BLaER1 treated with 17β-estradiol and CSF1 and Interleukin-3, amounts not matched to agents 10 nM and 100 nM (cell line): ENCODE measurements at regions not wholly inside any gene's neighbourhood (a gene's known extent, or its start where the extent isn't known, plus 50 kb on each side); places are given as distances from the start of the nearest gene placed in this dataset.
A peak's percentile ranks its signal among the peaks of the same experiment; 100 is the strongest.
"Not testable (repeated sequence)": the region's sequence is repeated elsewhere in the genome, so short reads cannot be mapped to it uniquely, and the experiment has no call there.

ENCODE experiments used
- H3K27ac ChIP-seq, 11 experiments: shearing (Covaris generic); formaldehyde crosslinking; 2 replicates each; pipeline ENCODE4 v1.8.1; 2022
- H3K27me3 ChIP-seq, 11 experiments: shearing (Covaris generic); formaldehyde crosslinking; 2 replicates each; pipeline ENCODE4 v1.8.1; 2022
- H3K36me3 ChIP-seq, 11 experiments: shearing (Covaris generic); formaldehyde crosslinking; 2 replicates each; pipeline ENCODE4 v1.8.1; 2022
- H3K4me1 ChIP-seq, 10 experiments: shearing (Covaris generic); formaldehyde crosslinking; 2 replicates each; pipeline ENCODE4 v1.8.1; 2022
- H3K4me2 ChIP-seq, 11 experiments: shearing (Covaris generic); formaldehyde crosslinking; 2 replicates each; pipeline ENCODE4 v1.8.1; 2022
- H3K4me3 ChIP-seq, 10 experiments: shearing (Covaris generic); formaldehyde crosslinking; 2 replicates each; pipeline ENCODE4 v1.8.1; 2022
- H3K9ac ChIP-seq, 11 experiments: shearing (Covaris generic); formaldehyde crosslinking; 2 replicates each; pipeline ENCODE4 v1.8.1; 2022
- H3K9me3 ChIP-seq, 11 experiments: shearing (Covaris generic); formaldehyde crosslinking; replicated peaks in 1 of 11; 2 replicates each; pipeline ENCODE4 v1.8.1; 2022
- H4K20me1 ChIP-seq, 11 experiments: shearing (Covaris generic); formaldehyde crosslinking; 2 replicates each; pipeline ENCODE4 v1.8.1; 2022
- Cebpa-rat ChIP-seq, 11 experiments: shearing (Covaris generic); IDR thresholded peaks; 2 replicates each; pipeline ENCODE4 v1.8.1; 2022

- Histone ChIP-seq H3K4me3 (no peak overlapping the region), H3K9ac (no peak overlapping the region), H3K36me3 (no peaks in the 10 kb centered on the region), H3K9me3 (peaks cover 0 to 13% (median 9%) of the 10 kb centered on the region in 11 experiments; a peak in 14 of 22 replicates), H3K4me1 (no peaks in the 10 kb centered on the region), H3K27ac (no peak overlapping the region), H3K4me2 (no peak overlapping the region), H4K20me1 (no peaks in the 10 kb centered on the region), H3K27me3 (no peaks in the 10 kb centered on the region)
- no peak for TF ChIP-seq Cebpa-rat (IDR thresholded peaks at IDR 0.05)
These were observed 218.9 kb downstream of the USP22 start for GRCh38 chr17:20823905-20824304.

GRCh38 chr17:20825539-20825938 is 217.3 kb downstream of the USP22 start:
- Histone ChIP-seq H3K27ac (no peak overlapping the region), H3K4me2 (no peak overlapping the region), H3K36me3 (no peaks in the 10 kb centered on the region), H3K27me3 (no peaks in the 10 kb centered on the region), H3K9ac (no peak overlapping the region), H3K9me3 (peaks cover 0 to 13% (median 9%) of the 10 kb centered on the region in 11 experiments; a peak in 14 of 22 replicates), H4K20me1 (no peaks in the 10 kb centered on the region), H3K4me3 (no peak overlapping the region), H3K4me1 (no peaks in the 10 kb centered on the region)
- TF ChIP-seq Cebpa-rat (IDR thresholded peaks at IDR 0.05) = no peak

DNA sequence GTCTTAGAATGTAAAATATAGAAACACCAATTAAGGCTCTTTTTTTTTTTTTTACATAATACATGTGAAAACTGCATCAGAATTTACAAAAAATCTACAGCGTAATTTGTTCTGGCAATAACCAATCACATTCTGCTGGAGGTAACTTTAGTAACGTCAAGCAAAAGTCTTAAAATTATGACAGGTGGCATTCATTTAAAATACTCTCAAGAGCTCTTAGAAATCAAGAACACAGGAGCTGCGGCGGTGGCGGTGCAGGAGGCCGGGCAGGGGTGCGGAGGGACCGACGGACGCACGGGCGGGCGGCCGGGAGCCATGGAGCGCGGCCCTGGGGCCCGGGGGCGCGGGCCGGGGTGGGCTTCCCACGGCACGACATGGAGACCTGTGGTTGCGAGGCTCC is 202.4 kb downstream of the USP22 start:
- H3K27ac ChIP-seq, H3K27me3 ChIP-seq, H3K9ac ChIP-seq, H3K36me3 ChIP-seq, H3K4me3 ChIP-seq, H3K4me1 ChIP-seq, H4K20me1 ChIP-seq, H3K4me2 ChIP-seq: not testable (repeated sequence)
- H3K9me3 ChIP-seq = peaks cover 0 to 18% (median 0%) of the 10 kb centered on the region in 11 experiments; a peak in 4 of 22 replicates

DNA sequence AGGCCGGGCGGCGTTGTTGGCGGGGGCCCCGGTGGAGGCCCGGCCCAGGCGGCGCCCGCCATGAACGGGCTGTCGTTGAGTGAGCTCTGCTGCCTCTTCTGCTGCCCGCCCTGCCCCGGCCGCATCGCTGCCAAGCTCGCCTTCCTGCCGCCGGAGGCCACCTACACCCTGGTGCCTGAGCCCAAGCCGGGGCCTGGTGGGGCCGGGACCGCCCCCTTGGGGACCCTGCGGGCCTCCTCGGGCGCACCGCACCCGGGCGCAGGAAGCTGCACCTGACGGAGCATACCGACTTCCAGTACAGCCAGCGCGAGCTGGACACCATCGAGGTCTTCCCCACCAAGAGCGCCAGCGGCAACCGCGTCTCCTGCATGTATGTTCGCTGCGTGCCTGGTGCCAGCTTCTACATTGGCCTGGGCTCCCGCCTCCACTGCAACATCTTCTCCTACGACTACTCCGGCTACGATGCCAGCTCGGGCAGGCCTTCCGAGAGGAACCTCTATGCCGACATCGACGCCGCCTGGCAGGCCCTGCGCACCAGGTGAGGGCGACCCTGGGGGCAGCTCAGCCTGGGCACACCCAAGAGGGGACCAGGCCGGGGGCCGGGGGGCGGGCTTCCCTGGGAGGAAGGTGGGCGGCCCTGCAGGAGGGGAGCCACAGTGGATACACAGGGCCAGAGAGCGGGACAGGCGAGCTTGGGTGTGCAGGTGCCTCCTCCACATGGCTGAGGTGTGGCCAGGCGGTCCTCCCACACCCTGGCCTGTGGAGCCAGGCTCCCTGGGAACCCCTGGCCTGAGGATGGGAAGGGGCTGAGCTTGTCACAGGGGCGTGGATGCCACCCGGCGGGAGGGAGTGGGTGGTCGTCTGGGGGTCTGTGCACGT is 201.6 kb downstream of the USP22 start:
- not testable (repeated sequence) for H3K27ac ChIP-seq, H3K27me3 ChIP-seq, H3K4me1 ChIP-seq, H4K20me1 ChIP-seq, H3K9ac ChIP-seq, H3K36me3 ChIP-seq, H3K4me3 ChIP-seq, H3K4me2 ChIP-seq
- H3K9me3 ChIP-seq = peaks cover 0 to 18% (median 0%) of the 10 kb centered on the region in 11 experiments; a peak in 4 of 22 replicates

DNA sequence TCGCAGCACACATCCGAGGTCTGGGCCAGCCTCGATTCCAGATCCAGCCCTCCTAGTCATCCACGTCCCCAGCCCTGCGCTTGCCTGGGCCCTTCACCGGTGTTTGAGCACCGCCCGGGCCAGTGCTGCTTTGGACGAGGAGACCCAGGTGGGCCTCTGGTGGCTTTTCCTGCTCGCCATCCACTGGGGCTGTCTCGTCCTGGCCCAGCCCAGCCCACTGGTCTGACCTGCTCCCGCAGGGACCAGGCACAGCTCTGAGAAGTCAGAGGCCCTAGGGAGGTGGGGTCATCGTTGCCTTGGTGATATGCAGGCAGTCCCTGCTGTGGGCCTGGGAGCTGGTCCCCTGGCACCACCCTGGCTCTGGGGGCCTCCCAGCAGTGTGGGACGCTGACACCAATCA is 200.8 kb downstream of the USP22 start:
- H3K27ac ChIP-seq, H3K36me3 ChIP-seq, H3K4me1 ChIP-seq, H3K9ac ChIP-seq, H3K4me2 ChIP-seq, H3K27me3 ChIP-seq, H4K20me1 ChIP-seq, H3K4me3 ChIP-seq: not testable (repeated sequence)
- peaks cover 0 to 18% (median 0%) of the 10 kb centered on the region in 11 experiments; a peak in 4 of 22 replicates for H3K9me3 ChIP-seq

- not testable (repeated sequence) for H3K4me3 ChIP-seq, H3K4me1 ChIP-seq, H3K27ac ChIP-seq, H3K4me2 ChIP-seq, H4K20me1 ChIP-seq, H3K9ac ChIP-seq, H3K27me3 ChIP-seq, H3K36me3 ChIP-seq
- peaks cover 0 to 18% (median 0%) of the 10 kb centered on the region in 11 experiments; a peak in 4 of 22 replicates for H3K9me3 ChIP-seq
These were observed 199.6 kb downstream of the USP22 start for GRCh38 chr17:20843261-20843660.

GRCh38 chr17:20843799-20844553 is 198.8 kb downstream of the USP22 start:
- H3K9me3 ChIP-seq = peaks cover 0 to 18% (median 0%) of the 10 kb centered on the region in 11 experiments; a peak in 4 of 22 replicates
- not testable (repeated sequence) for H3K4me3 ChIP-seq, H3K9ac ChIP-seq, H3K27ac ChIP-seq, H3K36me3 ChIP-seq, H3K27me3 ChIP-seq, H3K4me2 ChIP-seq, H4K20me1 ChIP-seq, H3K4me1 ChIP-seq

- H3K27me3 ChIP-seq, H3K4me2 ChIP-seq, H3K4me1 ChIP-seq, H3K4me3 ChIP-seq, H4K20me1 ChIP-seq, H3K27ac ChIP-seq, H3K36me3 ChIP-seq, H3K9me3 ChIP-seq, H3K9ac ChIP-seq: not testable (repeated sequence)
These were observed 193.9 kb downstream of the USP22 start for GRCh38 chr17:20848869-20849443.

DNA sequence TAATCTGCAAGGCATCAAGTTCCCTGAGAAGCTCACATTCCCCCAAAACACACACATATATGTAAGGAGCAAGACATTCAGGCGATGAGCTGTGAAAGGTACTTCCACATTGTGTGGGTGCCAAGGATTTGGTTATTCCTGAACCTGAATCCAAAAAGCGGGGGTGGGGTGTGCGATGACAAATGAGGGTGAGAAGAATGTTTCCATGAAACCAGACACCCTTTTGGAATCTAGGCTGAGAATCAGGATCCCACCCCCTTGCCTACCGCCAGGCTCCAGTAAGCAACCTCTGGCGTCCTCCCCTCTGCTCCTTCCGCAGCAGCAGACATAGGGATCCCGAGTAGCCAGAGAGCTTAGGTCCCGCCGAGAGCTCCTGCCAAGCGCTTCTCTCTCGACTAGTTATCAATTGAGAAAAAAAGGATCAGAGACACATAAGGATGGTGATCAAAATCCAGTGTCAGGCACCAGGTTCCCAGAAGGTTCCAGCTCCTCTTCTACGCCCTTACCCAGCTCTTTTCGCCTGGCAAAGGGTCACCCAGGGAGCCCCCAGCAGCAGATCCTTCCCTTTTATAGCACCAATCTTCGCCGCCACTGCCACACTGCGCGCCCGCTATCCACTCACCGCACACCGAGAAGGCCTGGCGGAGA is 191.1 kb downstream of the USP22 start:
- peak overlapping the region in 8 of 11 experiments; percentile 51 to 87 (median 67); a peak in 8 of 22 replicates for H3K4me2 ChIP-seq
- not testable (repeated sequence) for H4K20me1 ChIP-seq, H3K9me3 ChIP-seq, H3K36me3 ChIP-seq, H3K9ac ChIP-seq, H3K27ac ChIP-seq, H3K27me3 ChIP-seq, H3K4me1 ChIP-seq
- H3K4me3 ChIP-seq = peak overlapping the region in 4 of 10 experiments; percentile 39 to 51 (median 42); a peak in 5 of 20 replicates
